ENCODE measurements at regions not wholly inside any gene's neighbourhood (a gene's known extent, or its start where the extent isn't known, plus 50 kb on each side); places are given as distances from the start of the nearest gene placed in this dataset.

DNA sequence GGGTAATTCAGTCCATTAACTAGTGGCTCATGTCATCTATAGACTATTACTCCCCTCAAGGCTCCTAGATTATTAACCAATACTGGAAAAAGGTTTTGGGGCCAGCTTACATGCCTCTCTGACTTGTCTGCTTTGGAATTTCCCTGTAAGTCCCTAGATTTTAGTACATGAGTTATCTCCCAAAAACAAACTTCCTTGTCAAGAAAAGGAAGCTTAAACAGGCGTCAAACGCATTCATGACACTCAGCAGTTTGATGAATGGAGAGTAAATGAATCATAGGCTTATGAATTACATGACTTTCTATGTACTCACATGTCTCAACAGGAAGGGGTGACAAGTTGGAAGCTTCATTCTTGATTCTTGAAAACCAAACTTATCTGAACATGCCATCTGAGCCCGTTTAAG is 70.8 kb downstream of the BLID start:
- no peak overlapping the region for H3K4me3 ChIP-seq (ENCODE audit: control insufficient read depth, low read depth, low read length)
- DNase-seq (ENCODE audit: low read depth) = peak; percentile 55
- TF ChIP-seq, protein P1, sequence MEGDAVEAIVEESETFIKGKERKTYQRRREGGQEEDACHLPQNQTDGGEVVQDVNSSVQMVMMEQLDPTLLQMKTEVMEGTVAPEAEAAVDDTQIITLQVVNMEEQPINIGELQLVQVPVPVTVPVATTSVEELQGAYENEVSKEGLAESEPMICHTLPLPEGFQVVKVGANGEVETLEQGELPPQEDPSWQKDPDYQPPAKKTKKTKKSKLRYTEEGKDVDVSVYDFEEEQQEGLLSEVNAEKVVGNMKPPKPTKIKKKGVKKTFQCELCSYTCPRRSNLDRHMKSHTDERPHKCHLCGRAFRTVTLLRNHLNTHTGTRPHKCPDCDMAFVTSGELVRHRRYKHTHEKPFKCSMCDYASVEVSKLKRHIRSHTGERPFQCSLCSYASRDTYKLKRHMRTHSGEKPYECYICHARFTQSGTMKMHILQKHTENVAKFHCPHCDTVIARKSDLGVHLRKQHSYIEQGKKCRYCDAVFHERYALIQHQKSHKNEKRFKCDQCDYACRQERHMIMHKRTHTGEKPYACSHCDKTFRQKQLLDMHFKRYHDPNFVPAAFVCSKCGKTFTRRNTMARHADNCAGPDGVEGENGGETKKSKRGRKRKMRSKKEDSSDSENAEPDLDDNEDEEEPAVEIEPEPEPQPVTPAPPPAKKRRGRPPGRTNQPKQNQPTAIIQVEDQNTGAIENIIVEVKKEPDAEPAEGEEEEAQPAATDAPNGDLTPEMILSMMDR (IDR thresholded peaks at IDR 0.05; ENCODE audit: control insufficient read depth, insufficient read depth, low read depth, low read length, missing control alignments) = no peak

DNA sequence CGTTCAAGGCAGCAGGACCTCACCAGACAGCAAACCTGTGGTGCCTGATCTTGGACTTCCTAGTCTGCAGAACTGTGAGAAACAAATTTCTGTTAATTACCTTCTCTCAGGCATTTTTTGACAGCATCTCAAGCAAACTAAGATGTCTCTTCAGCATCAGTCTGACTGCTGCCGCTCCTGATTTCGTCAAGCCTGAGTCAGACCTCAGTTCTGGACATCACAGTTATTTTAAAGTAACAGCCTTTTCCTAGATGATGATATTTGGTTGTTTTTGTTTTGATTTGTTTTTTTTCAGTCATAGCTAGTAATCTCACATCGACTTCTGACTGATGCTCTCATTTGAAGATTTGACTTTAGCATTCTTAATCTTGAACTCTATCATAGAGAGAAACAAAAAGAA is 71.9 kb downstream of the BLID start:
- TF ChIP-seq, protein P1 (IDR thresholded peaks at IDR 0.05; ENCODE audit: control insufficient read depth, insufficient read depth, low read depth, low read length, missing control alignments) = no peak
- DNase-seq (ENCODE audit: low read depth) = no peak
- H3K4me3 ChIP-seq (ENCODE audit: control insufficient read depth, low read depth, low read length) = no peak overlapping the region

DNA sequence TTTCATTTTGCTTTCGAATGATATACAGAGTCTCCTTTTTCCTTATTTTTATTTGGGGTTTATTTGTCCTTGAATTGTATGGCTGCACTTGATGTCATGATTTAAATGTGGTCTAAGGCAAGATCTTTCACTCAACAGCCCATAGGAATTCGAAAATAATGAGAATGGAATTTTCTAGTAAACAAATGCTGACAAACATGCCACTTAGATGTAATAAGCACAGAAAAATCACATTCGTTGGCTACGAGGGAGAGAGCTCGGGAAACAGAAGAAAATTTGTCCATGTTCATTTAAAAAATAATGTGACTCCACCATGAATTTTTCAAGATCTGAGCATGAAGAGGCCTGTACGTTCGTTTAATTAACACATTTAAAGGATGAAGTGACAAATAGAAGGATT is 73.0 kb downstream of the BLID start:
- TF ChIP-seq, protein P1 (IDR thresholded peaks at IDR 0.05; ENCODE audit: control insufficient read depth, insufficient read depth, low read depth, low read length, missing control alignments) = no peak
- DNase-seq (ENCODE audit: low read depth) = no peak
- no peak overlapping the region for H3K4me3 ChIP-seq (ENCODE audit: control insufficient read depth, low read depth, low read length)

DNA sequence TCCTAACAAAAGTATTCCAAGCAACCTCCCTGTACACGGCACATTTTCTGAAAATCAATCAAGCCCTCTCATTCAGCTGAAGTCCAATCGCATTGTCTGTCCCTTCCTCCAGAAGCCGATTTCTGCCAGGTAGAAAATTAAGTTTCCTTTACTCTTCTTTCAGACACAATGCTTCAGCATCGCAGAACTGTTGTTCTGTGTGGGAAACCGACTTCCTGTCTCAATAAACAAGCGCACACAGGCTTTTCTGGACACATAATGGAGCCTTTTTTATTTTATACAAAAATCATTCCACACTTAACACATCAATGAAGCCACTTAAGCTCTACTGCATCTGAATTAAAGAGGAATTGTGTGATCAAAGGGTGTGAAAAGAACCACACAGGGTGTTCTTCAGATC is 75.6 kb downstream of the BLID start:
- TF ChIP-seq, protein P1 (IDR thresholded peaks at IDR 0.05; ENCODE audit: control insufficient read depth, insufficient read depth, low read depth, low read length, missing control alignments) = no peak
- H3K4me3 ChIP-seq (ENCODE audit: control insufficient read depth, low read depth, low read length) = no peak overlapping the region
- no peak for DNase-seq (ENCODE audit: low read depth)

DNA sequence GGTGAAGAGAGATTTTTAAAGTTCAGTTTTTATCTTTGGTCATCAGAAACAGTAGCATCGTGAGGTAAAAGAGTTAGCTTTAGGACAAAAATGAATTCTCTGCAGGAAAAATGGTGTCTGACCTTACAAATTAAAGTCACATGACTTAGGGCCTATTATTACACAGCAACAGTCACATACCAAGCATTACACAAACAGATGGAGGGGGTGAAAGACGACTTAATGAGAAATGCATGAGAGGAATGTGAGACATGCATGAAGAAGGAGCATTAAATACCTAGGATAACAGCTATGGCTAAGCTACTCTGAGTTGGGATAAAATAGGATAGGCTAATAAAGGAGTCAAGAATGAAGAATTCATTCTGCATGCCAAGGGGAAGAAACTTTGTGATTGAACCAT is 77.5 kb downstream of the BLID start:
- DNase-seq (ENCODE audit: low read depth) = peak; percentile 89
- TF ChIP-seq, protein P1 (IDR thresholded peaks at IDR 0.05; ENCODE audit: control insufficient read depth, insufficient read depth, low read depth, low read length, missing control alignments) = no peak
- no peak overlapping the region for H3K4me3 ChIP-seq (ENCODE audit: control insufficient read depth, low read depth, low read length)

DNA sequence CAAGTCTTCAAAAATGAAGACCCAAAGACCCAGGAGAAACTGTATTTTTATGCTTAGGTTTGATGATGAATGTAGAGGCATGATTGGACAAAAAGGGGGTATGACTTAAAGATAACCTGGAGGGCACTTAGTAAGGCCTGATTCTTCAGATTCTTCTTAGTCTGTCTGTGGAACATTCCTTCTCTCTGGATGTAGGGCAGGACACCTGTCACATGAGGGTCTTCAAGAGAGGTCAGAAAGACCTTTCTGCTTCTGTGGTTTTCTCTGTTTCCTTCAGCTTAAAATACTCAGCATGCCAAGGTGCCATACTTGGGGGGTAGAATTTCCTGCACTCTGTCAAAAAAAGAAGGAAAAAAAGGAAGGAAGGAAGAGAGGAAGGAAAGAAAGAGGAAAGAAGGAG is 78.1 kb downstream of the BLID start:
- DNase-seq (ENCODE audit: low read depth) = no peak
- TF ChIP-seq, protein P1 (IDR thresholded peaks at IDR 0.05; ENCODE audit: control insufficient read depth, insufficient read depth, low read depth, low read length, missing control alignments) = no peak
- H3K4me3 ChIP-seq (ENCODE audit: control insufficient read depth, low read depth, low read length) = no peak overlapping the region

DNA sequence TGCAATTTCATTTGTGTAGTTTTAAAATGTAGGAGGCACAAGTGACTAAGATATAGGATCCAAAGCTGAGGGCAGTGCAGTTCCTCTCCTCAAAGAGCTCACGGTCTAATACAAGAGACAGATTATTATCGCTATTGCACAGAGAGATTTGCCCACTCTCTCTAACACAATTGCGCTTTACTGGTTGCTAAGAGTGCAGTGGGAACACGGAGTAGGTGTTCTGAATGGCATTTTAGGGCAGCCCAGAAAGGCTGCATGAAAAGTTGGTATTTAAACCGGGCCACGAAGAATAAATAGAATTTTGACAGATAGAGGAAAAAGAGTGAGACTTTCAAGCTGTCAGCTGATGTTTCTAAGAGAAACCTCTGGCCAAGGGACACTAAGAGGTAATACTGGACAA is 79.5 kb downstream of the BLID start:
- no peak for DNase-seq (ENCODE audit: low read depth)
- TF ChIP-seq, protein P1 (IDR thresholded peaks at IDR 0.05; ENCODE audit: control insufficient read depth, insufficient read depth, low read depth, low read length, missing control alignments) = no peak
- H3K4me3 ChIP-seq (ENCODE audit: control insufficient read depth, low read depth, low read length) = no peak overlapping the region
